ENCODE measurements at regions not wholly inside any gene's neighbourhood (a gene's known extent, or its start where the extent isn't known, plus 50 kb on each side); places are given as distances from the start of the nearest gene placed in this dataset.

GRCh38 chr3:146851665-146852064 is 246.5 kb upstream of the PLSCR5 start:
- H3F3A ChIP-seq (ENCODE audit: low read depth), result no peaks in the 10 kb centered on the region
- H3K4me2 ChIP-seq (ENCODE audit: low read depth, low read length, poor library complexity, severe bottlenecking), result no peak overlapping the region
- no peaks in the 10 kb centered on the region for H3K79me2 ChIP-seq (ENCODE audit: insufficient read depth, low read length)

DNA sequence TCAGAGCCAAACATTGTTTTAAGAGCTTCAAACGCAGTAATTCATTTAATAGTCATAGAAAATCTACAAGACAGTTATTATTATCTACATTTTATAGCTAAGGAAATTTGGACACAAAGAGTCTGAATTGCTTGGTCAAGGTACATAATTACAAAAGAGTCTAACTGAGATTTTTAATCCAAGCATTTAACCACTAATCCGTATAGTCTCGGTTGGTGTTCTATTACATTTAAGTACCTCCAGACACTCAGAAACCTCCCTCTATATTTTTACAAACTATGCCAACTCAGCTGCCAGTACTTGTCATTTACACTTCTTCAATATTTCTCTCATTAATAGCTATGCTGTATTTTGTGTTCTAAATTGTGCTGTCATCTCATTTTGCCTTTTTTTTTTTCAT is 240.2 kb upstream of the PLSCR5 start:
- Histone ChIP-seq H3K4me3 (ENCODE audit: low read length, poor library complexity, severe bottlenecking) (no peak overlapping the region), H3K4me2 (ENCODE audit: low read depth, low read length, poor library complexity, severe bottlenecking) (no peak overlapping the region), H3K79me2 (ENCODE audit: insufficient read depth, low read length) (no peaks in the 10 kb centered on the region), H2AFZ (ENCODE audit: low read length) (no peak overlapping the region), H3K9ac (ENCODE audit: low read depth, low read length, poor library complexity, severe bottlenecking) (no peak overlapping the region), H3K4me1 (ENCODE audit: insufficient read depth, low read length, poor library complexity, severe bottlenecking) (no peaks in the 10 kb centered on the region), H3F3A (ENCODE audit: low read depth) (no peaks in the 10 kb centered on the region), H3K9me2 (replicated peaks; ENCODE audit: low read depth, low read length) (no peaks in the 10 kb centered on the region), H3K9me3 (ENCODE audit: insufficient read depth, low read depth, low read length) (no peaks in the 10 kb centered on the region), H3K27me3 (ENCODE audit: insufficient read depth, low read length, poor library complexity, severe bottlenecking) (no peaks in the 10 kb centered on the region), H4K20me1 (ENCODE audit: insufficient read depth, low read length, poor library complexity, severe bottlenecking) (no peaks in the 10 kb centered on the region), H3K36me3 (ENCODE audit: insufficient read depth, low read length) (no peaks in the 10 kb centered on the region)
- TF ChIP-seq EZH2phosphoT487 (IDR thresholded peaks at IDR 0.05; ENCODE audit: borderline replicate concordance), result no peak
- TF ChIP-seq, protein P1, sequence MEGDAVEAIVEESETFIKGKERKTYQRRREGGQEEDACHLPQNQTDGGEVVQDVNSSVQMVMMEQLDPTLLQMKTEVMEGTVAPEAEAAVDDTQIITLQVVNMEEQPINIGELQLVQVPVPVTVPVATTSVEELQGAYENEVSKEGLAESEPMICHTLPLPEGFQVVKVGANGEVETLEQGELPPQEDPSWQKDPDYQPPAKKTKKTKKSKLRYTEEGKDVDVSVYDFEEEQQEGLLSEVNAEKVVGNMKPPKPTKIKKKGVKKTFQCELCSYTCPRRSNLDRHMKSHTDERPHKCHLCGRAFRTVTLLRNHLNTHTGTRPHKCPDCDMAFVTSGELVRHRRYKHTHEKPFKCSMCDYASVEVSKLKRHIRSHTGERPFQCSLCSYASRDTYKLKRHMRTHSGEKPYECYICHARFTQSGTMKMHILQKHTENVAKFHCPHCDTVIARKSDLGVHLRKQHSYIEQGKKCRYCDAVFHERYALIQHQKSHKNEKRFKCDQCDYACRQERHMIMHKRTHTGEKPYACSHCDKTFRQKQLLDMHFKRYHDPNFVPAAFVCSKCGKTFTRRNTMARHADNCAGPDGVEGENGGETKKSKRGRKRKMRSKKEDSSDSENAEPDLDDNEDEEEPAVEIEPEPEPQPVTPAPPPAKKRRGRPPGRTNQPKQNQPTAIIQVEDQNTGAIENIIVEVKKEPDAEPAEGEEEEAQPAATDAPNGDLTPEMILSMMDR (conservative IDR thresholded peaks at IDR 0.05; ENCODE audit: low read length), result no peak

More at GRCh38 chr3:146851665-146852064, 246.5 kb upstream of the PLSCR5 start:
- H3K9ac ChIP-seq (ENCODE audit: low read depth, low read length, poor library complexity, severe bottlenecking), result no peak overlapping the region
- no peaks in the 10 kb centered on the region for H3K9me3 ChIP-seq (ENCODE audit: insufficient read depth, low read depth, low read length)
- H3K4me1 ChIP-seq (ENCODE audit: insufficient read depth, low read length, poor library complexity, severe bottlenecking), result no peaks in the 10 kb centered on the region
- no peaks in the 10 kb centered on the region for H3K27me3 ChIP-seq (ENCODE audit: insufficient read depth, low read length, poor library complexity, severe bottlenecking)
- no peak overlapping the region for H2AFZ ChIP-seq (ENCODE audit: low read length)
- H4K20me1 ChIP-seq (ENCODE audit: insufficient read depth, low read length, poor library complexity, severe bottlenecking), result no peaks in the 10 kb centered on the region
- H3K4me3 ChIP-seq (ENCODE audit: low read length, poor library complexity, severe bottlenecking), result no peak overlapping the region
- no peaks in the 10 kb centered on the region for H3K9me2 ChIP-seq (replicated peaks; ENCODE audit: low read depth, low read length)
- H3K36me3 ChIP-seq (ENCODE audit: insufficient read depth, low read length), result no peaks in the 10 kb centered on the region
- no peak for TF ChIP-seq EZH2phosphoT487 (IDR thresholded peaks at IDR 0.05; ENCODE audit: borderline replicate concordance)
- TF ChIP-seq, protein P1 (conservative IDR thresholded peaks at IDR 0.05; ENCODE audit: low read length), result no peak

DNA sequence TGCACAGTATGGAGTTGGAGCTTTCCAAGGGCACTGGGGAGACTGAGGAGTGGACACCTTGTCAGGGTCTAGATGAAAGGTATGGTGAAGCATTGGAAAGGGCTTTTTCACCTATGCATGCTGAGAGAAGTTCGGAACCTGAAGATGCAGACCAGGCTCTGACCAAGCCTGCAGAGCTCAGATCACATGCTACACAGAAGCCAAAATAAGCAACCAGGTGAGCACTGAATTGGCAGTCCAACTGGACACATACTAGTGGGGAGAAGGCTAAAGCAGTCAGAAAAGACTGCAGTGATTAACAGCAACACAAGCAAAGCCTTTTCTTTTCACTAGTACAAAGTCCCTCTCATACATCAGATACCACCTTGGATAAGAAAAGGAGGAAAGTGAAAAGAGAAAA is 238.3 kb upstream of the PLSCR5 start:
- no peak overlapping the region for H2AFZ ChIP-seq (ENCODE audit: low read length)
- H3K79me2 ChIP-seq (ENCODE audit: insufficient read depth, low read length), result no peaks in the 10 kb centered on the region

More for the DNA sequence above, 238.3 kb upstream of the PLSCR5 start:
- Histone ChIP-seq H3K9me3 (ENCODE audit: insufficient read depth, low read depth, low read length) (no peaks in the 10 kb centered on the region), H3K4me1 (ENCODE audit: insufficient read depth, low read length, poor library complexity, severe bottlenecking) (no peaks in the 10 kb centered on the region), H3F3A (ENCODE audit: low read depth) (no peaks in the 10 kb centered on the region), H3K9me2 (replicated peaks; ENCODE audit: low read depth, low read length) (no peaks in the 10 kb centered on the region), H3K4me2 (ENCODE audit: low read depth, low read length, poor library complexity, severe bottlenecking) (no peak overlapping the region), H3K9ac (ENCODE audit: low read depth, low read length, poor library complexity, severe bottlenecking) (no peak overlapping the region), H4K20me1 (ENCODE audit: insufficient read depth, low read length, poor library complexity, severe bottlenecking) (no peaks in the 10 kb centered on the region), H3K4me3 (ENCODE audit: low read length, poor library complexity, severe bottlenecking) (no peak overlapping the region), H3K36me3 (ENCODE audit: insufficient read depth, low read length) (no peaks in the 10 kb centered on the region), H3K27me3 (ENCODE audit: insufficient read depth, low read length, poor library complexity, severe bottlenecking) (no peaks in the 10 kb centered on the region)
- no peak for TF ChIP-seq EZH2phosphoT487 (IDR thresholded peaks at IDR 0.05; ENCODE audit: borderline replicate concordance)
- TF ChIP-seq, protein P1 (conservative IDR thresholded peaks at IDR 0.05; ENCODE audit: low read length), result no peak
